HEK293T (cell line): ENCODE measurements at regions not wholly inside any gene's neighbourhood (a gene's known extent, or its start where the extent isn't known, plus 50 kb on each side); places are given as distances from the start of the nearest gene placed in this dataset.

Source experiments
- BHLHE40 ChIP-seq: fragments of 450-650 bp; IDR thresholded peaks from 2 replicates; pipeline ENCODE4 v1.6.1; 2016; ENCODE audit warnings: mild to moderate bottlenecking, moderate library complexity, borderline replicate concordance
- CTBP1 ChIP-seq: fragments of 450-650 bp; IDR thresholded peaks from 2 replicates; pipeline ENCODE4 v1.6.1; 2016; ENCODE audit warnings: borderline replicate concordance
- ELF4 ChIP-seq: fragments of 450-650 bp; IDR thresholded peaks from 2 replicates; pipeline ENCODE4 v1.6.1; 2017; ENCODE audit warnings: antibody characterized with exemption
- FOXA1 ChIP-seq: fragments of 450-650 bp; IDR thresholded peaks from 2 replicates; pipeline ENCODE4 v1.6.1; 2016; ENCODE audit warnings: mild to moderate bottlenecking
- FOXK2 ChIP-seq: fragments of 450-650 bp; IDR thresholded peaks from 2 replicates; pipeline ENCODE4 v1.6.1; 2016; ENCODE audit warnings: mild to moderate bottlenecking
- FOXM1 ChIP-seq: fragments of 450-650 bp; IDR thresholded peaks from 2 replicates; pipeline ENCODE4 v1.6.1; 2017; ENCODE audit warnings: mild to moderate bottlenecking, borderline replicate concordance
- HDGF ChIP-seq: fragments of 450-650 bp; IDR thresholded peaks from 2 replicates; pipeline ENCODE4 v1.6.1; 2017; ENCODE audit warnings: antibody characterized with exemption, borderline replicate concordance
- L3MBTL2 ChIP-seq: fragments of 450-650 bp; conservative IDR thresholded peaks from 2 replicates; pipeline ENCODE4 v1.6.1; 2016; ENCODE audit warnings: mild to moderate bottlenecking
- NFRKB ChIP-seq: fragments of 450-650 bp; IDR thresholded peaks from 2 replicates; pipeline ENCODE4 v1.6.1; 2016; ENCODE audit warnings: mild to moderate bottlenecking, moderate library complexity
- SP1 ChIP-seq: fragments of 450-650 bp; IDR thresholded peaks from 2 replicates; pipeline ENCODE4 v1.6.1; 2017
- TARDBP ChIP-seq: fragments of 450-650 bp; IDR thresholded peaks from 2 replicates; pipeline ENCODE4 v1.6.1; 2016
- ZNF384 ChIP-seq: fragments of 450-650 bp; IDR thresholded peaks from 2 replicates; pipeline ENCODE4 v1.6.1; 2016

- no peak for TF ChIP-seq HDGF
- no peak for TF ChIP-seq CTBP1
- no peak for TF ChIP-seq FOXM1
- no peak for TF ChIP-seq FOXK2
- no peak for TF ChIP-seq NFRKB
- TF ChIP-seq TARDBP = no peak
- TF ChIP-seq FOXA1 = no peak
- TF ChIP-seq SP1 = no peak
- no peak for TF ChIP-seq BHLHE40
- TF ChIP-seq L3MBTL2 = 0 out of 2 replicates have a peak, but pooled peaks have one; percentile 38
- TF ChIP-seq ELF4 = no peak
- TF ChIP-seq ZNF384 = peak; percentile 85
These were observed 55.8 kb upstream of the GSE1 start for GRCh38 chr16:85557083-85557970.
